ENCODE measurements at regions not wholly inside any gene's neighbourhood (a gene's known extent, or its start where the extent isn't known, plus 50 kb on each side); places are given as distances from the start of the nearest gene placed in this dataset.
"Not testable (repeated sequence)": the region's sequence is repeated elsewhere in the genome, so short reads cannot be mapped to it uniquely, and the experiment has no call there.

- H3K4me1 ChIP-seq (ENCODE audit: insufficient read depth, poor library complexity, severe bottlenecking): no peaks in the 10 kb centered on the region
- H3K4me3 ChIP-seq (ENCODE audit: severe bottlenecking): no peak overlapping the region
- H3K27ac ChIP-seq (ENCODE audit: poor library complexity, severe bottlenecking): no peak overlapping the region
- DNase-seq (ENCODE audit: low spot score) (no peak), ATAC-seq (ENCODE audit: low read depth) (no peak)
- H3K27me3 ChIP-seq (ENCODE audit: insufficient read depth, poor library complexity, severe bottlenecking): no peaks in the 10 kb centered on the region
- TF ChIP-seq, protein P1, sequence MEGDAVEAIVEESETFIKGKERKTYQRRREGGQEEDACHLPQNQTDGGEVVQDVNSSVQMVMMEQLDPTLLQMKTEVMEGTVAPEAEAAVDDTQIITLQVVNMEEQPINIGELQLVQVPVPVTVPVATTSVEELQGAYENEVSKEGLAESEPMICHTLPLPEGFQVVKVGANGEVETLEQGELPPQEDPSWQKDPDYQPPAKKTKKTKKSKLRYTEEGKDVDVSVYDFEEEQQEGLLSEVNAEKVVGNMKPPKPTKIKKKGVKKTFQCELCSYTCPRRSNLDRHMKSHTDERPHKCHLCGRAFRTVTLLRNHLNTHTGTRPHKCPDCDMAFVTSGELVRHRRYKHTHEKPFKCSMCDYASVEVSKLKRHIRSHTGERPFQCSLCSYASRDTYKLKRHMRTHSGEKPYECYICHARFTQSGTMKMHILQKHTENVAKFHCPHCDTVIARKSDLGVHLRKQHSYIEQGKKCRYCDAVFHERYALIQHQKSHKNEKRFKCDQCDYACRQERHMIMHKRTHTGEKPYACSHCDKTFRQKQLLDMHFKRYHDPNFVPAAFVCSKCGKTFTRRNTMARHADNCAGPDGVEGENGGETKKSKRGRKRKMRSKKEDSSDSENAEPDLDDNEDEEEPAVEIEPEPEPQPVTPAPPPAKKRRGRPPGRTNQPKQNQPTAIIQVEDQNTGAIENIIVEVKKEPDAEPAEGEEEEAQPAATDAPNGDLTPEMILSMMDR (IDR thresholded peaks at IDR 0.05; ENCODE audit: poor library complexity, severe bottlenecking): peak; percentile 53
- no peaks in the 10 kb centered on the region for H3K36me3 ChIP-seq (ENCODE audit: low read depth)
- no peaks in the 10 kb centered on the region for H3K9me3 ChIP-seq (ENCODE audit: severe bottlenecking)
Measured at GRCh38 chrX:3811331-3812311, 98.2 kb upstream of the PRKX start.

DNA sequence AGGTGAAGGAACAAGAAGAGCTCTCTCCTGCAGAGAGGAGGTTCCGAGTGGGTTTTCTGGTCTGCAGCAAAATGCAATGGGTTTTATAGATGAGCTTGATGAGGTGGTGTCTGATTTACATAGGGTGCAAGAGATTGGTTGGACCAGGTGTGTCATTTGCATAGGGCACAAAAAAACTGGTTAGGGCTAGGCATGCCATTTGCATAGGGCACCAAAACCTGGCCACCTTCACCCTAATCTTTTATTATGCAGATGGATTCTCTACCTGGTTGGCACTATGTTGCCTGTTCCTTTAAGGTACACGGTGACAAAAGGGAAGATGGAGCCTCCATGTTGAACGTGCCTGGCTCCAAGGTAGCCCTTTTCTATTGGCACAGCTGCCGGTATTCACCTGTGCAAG is 94.5 kb upstream of the PRKX start:
- no peaks in the 10 kb centered on the region for H3K4me1 ChIP-seq (ENCODE audit: insufficient read depth, poor library complexity, severe bottlenecking)
- no peak overlapping the region for H3K4me3 ChIP-seq (ENCODE audit: severe bottlenecking)
- no peak for DNase-seq (ENCODE audit: low spot score)
- no peaks in the 10 kb centered on the region for H3K27me3 ChIP-seq (ENCODE audit: insufficient read depth, poor library complexity, severe bottlenecking)
- no peak overlapping the region for H3K27ac ChIP-seq (ENCODE audit: poor library complexity, severe bottlenecking)
- TF ChIP-seq, protein P1 (IDR thresholded peaks at IDR 0.05; ENCODE audit: poor library complexity, severe bottlenecking): no peak
- H3K9me3 ChIP-seq (ENCODE audit: severe bottlenecking): no peaks in the 10 kb centered on the region
- no peaks in the 10 kb centered on the region for H3K36me3 ChIP-seq (ENCODE audit: low read depth)
- no peak for ATAC-seq (ENCODE audit: low read depth)

DNA sequence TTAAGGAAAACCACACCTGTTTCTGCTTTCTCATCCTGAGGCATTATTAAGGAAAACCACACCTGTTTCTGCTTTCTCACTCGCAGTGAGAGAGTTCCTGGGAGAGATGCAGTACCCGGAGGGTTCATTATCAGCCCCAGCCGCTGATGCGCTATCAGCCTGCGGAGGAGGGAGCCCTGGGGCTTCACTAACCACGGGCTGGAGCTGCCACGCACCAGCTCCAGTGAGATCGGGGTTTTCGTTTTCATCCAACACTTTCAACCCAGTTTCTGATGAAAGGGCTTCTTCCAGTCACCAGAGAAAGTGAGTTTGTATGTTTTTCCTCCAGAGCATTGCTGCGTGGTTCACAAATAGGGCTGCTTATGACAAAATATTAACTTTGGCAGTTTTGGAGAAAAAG is 93.2 kb upstream of the PRKX start:
- Histone ChIP-seq H3K36me3 (ENCODE audit: low read depth) (no peaks in the 10 kb centered on the region), H3K4me1 (ENCODE audit: insufficient read depth, poor library complexity, severe bottlenecking) (no peaks in the 10 kb centered on the region), H3K27ac (ENCODE audit: poor library complexity, severe bottlenecking) (no peak overlapping the region), H3K27me3 (ENCODE audit: insufficient read depth, poor library complexity, severe bottlenecking) (no peaks in the 10 kb centered on the region), H3K9me3 (ENCODE audit: severe bottlenecking) (no peaks in the 10 kb centered on the region), H3K4me3 (ENCODE audit: severe bottlenecking) (no peak overlapping the region)
- DNase-seq (ENCODE audit: low spot score) (no peak), ATAC-seq (ENCODE audit: low read depth) (no peak)
- TF ChIP-seq, protein P1 (IDR thresholded peaks at IDR 0.05; ENCODE audit: poor library complexity, severe bottlenecking): no peak

DNA sequence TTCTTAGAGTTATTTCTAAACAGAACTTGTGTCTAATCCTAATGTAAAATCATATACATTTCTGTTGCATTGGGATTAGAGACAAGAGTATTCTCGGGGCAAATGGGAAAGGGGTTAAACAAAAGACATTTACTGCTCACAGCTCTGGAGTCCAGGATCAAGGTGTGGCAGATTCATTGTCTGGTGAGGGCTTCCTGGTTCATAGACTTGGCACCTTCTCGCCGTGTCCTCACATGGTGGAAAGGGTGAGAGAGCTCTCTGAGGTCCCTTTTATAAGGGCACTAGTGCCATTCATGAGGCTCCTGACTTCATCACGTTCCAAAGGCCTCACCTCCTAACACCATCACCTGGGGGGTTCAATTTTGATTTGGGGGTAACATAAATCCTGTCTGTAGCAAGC is 90.3 kb upstream of the PRKX start:
- no peak overlapping the region for H3K27ac ChIP-seq (ENCODE audit: poor library complexity, severe bottlenecking)
- no peaks in the 10 kb centered on the region for H3K9me3 ChIP-seq (ENCODE audit: severe bottlenecking)
- ATAC-seq (ENCODE audit: low read depth) (no peak), DNase-seq (ENCODE audit: low spot score) (no peak)
- no peaks in the 10 kb centered on the region for H3K36me3 ChIP-seq (ENCODE audit: low read depth)
- H3K27me3 ChIP-seq (ENCODE audit: insufficient read depth, poor library complexity, severe bottlenecking): no peaks in the 10 kb centered on the region
- TF ChIP-seq, protein P1 (IDR thresholded peaks at IDR 0.05; ENCODE audit: poor library complexity, severe bottlenecking): no peak
- H3K4me1 ChIP-seq (ENCODE audit: insufficient read depth, poor library complexity, severe bottlenecking): no peaks in the 10 kb centered on the region
- no peak overlapping the region for H3K4me3 ChIP-seq (ENCODE audit: severe bottlenecking)

GRCh38 chrX:3803305-3803704 is 89.9 kb upstream of the PRKX start:
- ATAC-seq (ENCODE audit: low read depth): no peak
- H3K9me3 ChIP-seq (ENCODE audit: severe bottlenecking): no peaks in the 10 kb centered on the region
- no peak overlapping the region for H3K4me3 ChIP-seq (ENCODE audit: severe bottlenecking)
- H3K4me1 ChIP-seq (ENCODE audit: insufficient read depth, poor library complexity, severe bottlenecking): no peaks in the 10 kb centered on the region
- H3K36me3 ChIP-seq (ENCODE audit: low read depth): no peaks in the 10 kb centered on the region
- no peaks in the 10 kb centered on the region for H3K27me3 ChIP-seq (ENCODE audit: insufficient read depth, poor library complexity, severe bottlenecking)
- no peak overlapping the region for H3K27ac ChIP-seq (ENCODE audit: poor library complexity, severe bottlenecking)
- TF ChIP-seq, protein P1 (IDR thresholded peaks at IDR 0.05; ENCODE audit: poor library complexity, severe bottlenecking): no peak
- no peak for DNase-seq (ENCODE audit: low spot score)

DNA sequence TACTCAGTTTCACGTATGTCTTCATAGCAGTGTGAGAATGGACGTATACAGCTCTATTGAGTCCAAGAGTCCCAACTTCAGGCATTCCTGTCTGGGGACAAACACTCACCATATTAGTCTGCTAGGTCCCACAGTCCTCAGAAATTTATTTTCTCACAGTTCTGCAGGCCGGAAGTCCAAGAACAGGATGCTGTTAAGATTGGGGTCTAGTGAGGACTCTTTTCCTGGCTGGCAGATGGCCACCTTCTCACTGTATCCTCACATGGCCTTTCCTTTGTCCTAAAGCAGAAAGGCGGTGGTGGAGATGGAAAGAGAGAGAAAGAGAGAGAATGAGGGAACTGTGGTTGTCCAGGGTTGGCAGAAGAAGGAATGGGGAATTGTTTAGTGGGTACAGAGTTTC is 82.0 kb upstream of the PRKX start:
- DNase-seq (ENCODE audit: low spot score); H3K9me3 ChIP-seq (ENCODE audit: severe bottlenecking); H3K4me1 ChIP-seq (ENCODE audit: insufficient read depth, poor library complexity, severe bottlenecking); H3K27ac ChIP-seq (ENCODE audit: poor library complexity, severe bottlenecking); H3K36me3 ChIP-seq (ENCODE audit: low read depth); H3K27me3 ChIP-seq (ENCODE audit: insufficient read depth, poor library complexity, severe bottlenecking); ATAC-seq (ENCODE audit: low read depth); H3K4me3 ChIP-seq (ENCODE audit: severe bottlenecking): not testable (repeated sequence)

All from RWPE2 (cell line).